ENCODE measurements at regions not wholly inside any gene's neighbourhood (a gene's known extent, or its start where the extent isn't known, plus 50 kb on each side); places are given as distances from the start of the nearest gene placed in this dataset.
"Not testable (repeated sequence)": the region's sequence is repeated elsewhere in the genome, so short reads cannot be mapped to it uniquely, and the experiment has no call there.

- Histone ChIP-seq H3K27me3 (ENCODE audit: control insufficient read depth in 1 of 2, insufficient read depth in 2 of 2, low read length in 2 of 2) (no peaks in the 10 kb centered on the region), H3K36me3 (ENCODE audit: control insufficient read depth in 2 of 2, insufficient read depth in 2 of 2, low read length in 1 of 2) (no peaks in the 10 kb centered on the region), H3K27ac (ENCODE audit: low read depth in 2 of 2, low read length in 1 of 2) (no peak overlapping the region), H3K4me1 (ENCODE audit: control insufficient read depth in 2 of 2, insufficient read depth in 2 of 2, low read length in 1 of 2) (peaks cover 0 to 6% of the 10 kb centered on the region in 2 donors), H3K9me3 (ENCODE audit: control insufficient read depth in 2 of 2, insufficient read depth in 1 of 2, low read depth in 1 of 2, low read length in 1 of 2) (peaks cover 0 to 3% of the 10 kb centered on the region in 2 donors), H3K4me3 (ENCODE audit: low read depth in 1 of 2, low read length in 2 of 2) (no peak overlapping the region)
- WGBS, 2 donors: 93% methylated on average over 16 of the region's 16 CpGs
Observed at GRCh38 chr6:170008294-170008785, 256.9 kb downstream of the ERMARD start.

GRCh38 chr6:170007468-170008293, 256.3 kb downstream of the ERMARD start:
- Histone ChIP-seq H3K9me3 (ENCODE audit: control insufficient read depth in 2 of 2, insufficient read depth in 1 of 2, low read depth in 1 of 2, low read length in 1 of 2) (peaks cover 0 to 8% of the 10 kb centered on the region in 2 donors), H3K27ac (ENCODE audit: low read depth in 2 of 2, low read length in 1 of 2) (no peak overlapping the region), H3K27me3 (ENCODE audit: control insufficient read depth in 1 of 2, insufficient read depth in 2 of 2, low read length in 2 of 2) (no peaks in the 10 kb centered on the region), H3K4me3 (ENCODE audit: low read depth in 1 of 2, low read length in 2 of 2) (no peak overlapping the region), H3K36me3 (ENCODE audit: control insufficient read depth in 2 of 2, insufficient read depth in 2 of 2, low read length in 1 of 2) (no peaks in the 10 kb centered on the region), H3K4me1 (ENCODE audit: control insufficient read depth in 2 of 2, insufficient read depth in 2 of 2, low read length in 1 of 2) (peaks cover 0 to 6% of the 10 kb centered on the region in 2 donors)
- WGBS, 2 donors: 78 to 82% methylated on average over 17 of the region's 17 CpGs

- H3K27me3 ChIP-seq (ENCODE audit: control insufficient read depth in 1 of 2, insufficient read depth in 2 of 2, low read length in 2 of 2): no peaks in the 10 kb centered on the region
- no peaks in the 10 kb centered on the region for H3K36me3 ChIP-seq (ENCODE audit: control insufficient read depth in 2 of 2, insufficient read depth in 2 of 2, low read length in 1 of 2)
- 59 to 68% methylated on average over 19 of the region's 19 CpGs for WGBS, 2 donors
Observed at GRCh38 chr6:170006900-170007467, 255.6 kb downstream of the ERMARD start.

GRCh38 chr6:170006071-170006899, 254.9 kb downstream of the ERMARD start:
- H3K4me3 ChIP-seq (ENCODE audit: low read depth in 1 of 2, low read length in 2 of 2): no peak overlapping the region
- peaks cover 0 to 6% of the 10 kb centered on the region in 2 donors for H3K4me1 ChIP-seq (ENCODE audit: control insufficient read depth in 2 of 2, insufficient read depth in 2 of 2, low read length in 1 of 2)
- H3K9me3 ChIP-seq (ENCODE audit: control insufficient read depth in 2 of 2, insufficient read depth in 1 of 2, low read depth in 1 of 2, low read length in 1 of 2): peaks cover 0 to 8% of the 10 kb centered on the region in 2 donors
- H3K27ac ChIP-seq (ENCODE audit: low read depth in 2 of 2, low read length in 1 of 2): no peak overlapping the region
- WGBS, 2 donors: 88 to 89% methylated on average over 7 of the region's 7 CpGs
- no peaks in the 10 kb centered on the region for H3K36me3 ChIP-seq (ENCODE audit: control insufficient read depth in 2 of 2, insufficient read depth in 2 of 2, low read length in 1 of 2)
- H3K27me3 ChIP-seq (ENCODE audit: control insufficient read depth in 1 of 2, insufficient read depth in 2 of 2, low read length in 2 of 2): no peaks in the 10 kb centered on the region

More at GRCh38 chr6:170006900-170007467, 255.6 kb downstream of the ERMARD start:
- Histone ChIP-seq H3K4me1 (ENCODE audit: control insufficient read depth in 2 of 2, insufficient read depth in 2 of 2, low read length in 1 of 2) (peaks cover 0 to 6% of the 10 kb centered on the region in 2 donors), H3K27ac (ENCODE audit: low read depth in 2 of 2, low read length in 1 of 2) (no peak overlapping the region), H3K9me3 (ENCODE audit: control insufficient read depth in 2 of 2, insufficient read depth in 1 of 2, low read depth in 1 of 2, low read length in 1 of 2) (peaks cover 0 to 8% of the 10 kb centered on the region in 2 donors), H3K4me3 (ENCODE audit: low read depth in 1 of 2, low read length in 2 of 2) (no peak overlapping the region)

- no peak overlapping the region for H3K27ac ChIP-seq (ENCODE audit: low read depth in 2 of 2, low read length in 1 of 2)
- peaks cover 0 to 8% of the 10 kb centered on the region in 2 donors for H3K9me3 ChIP-seq (ENCODE audit: control insufficient read depth in 2 of 2, insufficient read depth in 1 of 2, low read depth in 1 of 2, low read length in 1 of 2)
- no peaks in the 10 kb centered on the region for H3K27me3 ChIP-seq (ENCODE audit: control insufficient read depth in 1 of 2, insufficient read depth in 2 of 2, low read length in 2 of 2)
- H3K4me3 ChIP-seq (ENCODE audit: low read depth in 1 of 2, low read length in 2 of 2): no peak overlapping the region
- no peaks in the 10 kb centered on the region for H3K36me3 ChIP-seq (ENCODE audit: control insufficient read depth in 2 of 2, insufficient read depth in 2 of 2, low read length in 1 of 2)
- peaks cover 0 to 2% of the 10 kb centered on the region in 2 donors for H3K4me1 ChIP-seq (ENCODE audit: control insufficient read depth in 2 of 2, insufficient read depth in 2 of 2, low read length in 1 of 2)
Observed at GRCh38 chr6:170005665-170006064, 254.2 kb downstream of the ERMARD start.

- 78% methylated on average over 5 of the region's 5 CpGs for WGBS, 2 donors
- no peaks in the 10 kb centered on the region for H3K27me3 ChIP-seq (ENCODE audit: control insufficient read depth in 1 of 2, insufficient read depth in 2 of 2, low read length in 2 of 2)
- H3K36me3 ChIP-seq (ENCODE audit: control insufficient read depth in 2 of 2, insufficient read depth in 2 of 2, low read length in 1 of 2): no peaks in the 10 kb centered on the region
- no peaks in the 10 kb centered on the region for H3K4me1 ChIP-seq (ENCODE audit: control insufficient read depth in 2 of 2, insufficient read depth in 2 of 2, low read length in 1 of 2)
- no peak overlapping the region for H3K27ac ChIP-seq (ENCODE audit: low read depth in 2 of 2, low read length in 1 of 2)
- H3K9me3 ChIP-seq (ENCODE audit: control insufficient read depth in 2 of 2, insufficient read depth in 1 of 2, low read depth in 1 of 2, low read length in 1 of 2): peaks cover 0 to 8% of the 10 kb centered on the region in 2 donors
- no peak overlapping the region for H3K4me3 ChIP-seq (ENCODE audit: low read depth in 1 of 2, low read length in 2 of 2)
Observed at GRCh38 chr6:170004585-170005210, 253.3 kb downstream of the ERMARD start.

- Histone ChIP-seq H3K4me1 (ENCODE audit: control insufficient read depth in 2 of 2, insufficient read depth in 2 of 2, low read length in 1 of 2) (no peaks in the 10 kb centered on the region), H3K27ac (ENCODE audit: low read depth in 2 of 2, low read length in 1 of 2) (no peak overlapping the region), H3K36me3 (ENCODE audit: control insufficient read depth in 2 of 2, insufficient read depth in 2 of 2, low read length in 1 of 2) (no peaks in the 10 kb centered on the region), H3K4me3 (ENCODE audit: low read depth in 1 of 2, low read length in 2 of 2) (no peak overlapping the region), H3K9me3 (ENCODE audit: control insufficient read depth in 2 of 2, insufficient read depth in 1 of 2, low read depth in 1 of 2, low read length in 1 of 2) (peaks cover 0 to 8% of the 10 kb centered on the region in 2 donors), H3K27me3 (ENCODE audit: control insufficient read depth in 1 of 2, insufficient read depth in 2 of 2, low read length in 2 of 2) (no peaks in the 10 kb centered on the region)
- 36 to 45% methylated on average over 1 of the region's 1 CpG for WGBS, 2 donors
Observed at GRCh38 chr6:170003451-170004160, 252.2 kb downstream of the ERMARD start.

- Histone ChIP-seq H3K27ac (ENCODE audit: low read depth in 2 of 2, low read length in 1 of 2) (no peak overlapping the region), H3K36me3 (ENCODE audit: control insufficient read depth in 2 of 2, insufficient read depth in 2 of 2, low read length in 1 of 2) (no peaks in the 10 kb centered on the region), H3K27me3 (ENCODE audit: control insufficient read depth in 1 of 2, insufficient read depth in 2 of 2, low read length in 2 of 2) (no peaks in the 10 kb centered on the region), H3K4me3 (ENCODE audit: low read depth in 1 of 2, low read length in 2 of 2) (no peak overlapping the region), H3K9me3 (ENCODE audit: control insufficient read depth in 2 of 2, insufficient read depth in 1 of 2, low read depth in 1 of 2, low read length in 1 of 2) (peaks cover 0 to 8% of the 10 kb centered on the region in 2 donors), H3K4me1 (ENCODE audit: control insufficient read depth in 2 of 2, insufficient read depth in 2 of 2, low read length in 1 of 2) (peaks cover 0 to 2% of the 10 kb centered on the region in 2 donors)
- WGBS, 2 donors: 88 to 90% methylated on average over 3 of the region's 3 CpGs
Observed at GRCh38 chr6:170003027-170003426, 251.6 kb downstream of the ERMARD start.

GRCh38 chr6:170001782-170002181, 250.4 kb downstream of the ERMARD start:
- not testable (repeated sequence) for H3K27ac ChIP-seq (ENCODE audit: low read depth in 2 of 2, low read length in 1 of 2); H3K27me3 ChIP-seq (ENCODE audit: control insufficient read depth in 1 of 2, insufficient read depth in 2 of 2, low read length in 2 of 2); H3K36me3 ChIP-seq (ENCODE audit: control insufficient read depth in 2 of 2, insufficient read depth in 2 of 2, low read length in 1 of 2); H3K4me1 ChIP-seq (ENCODE audit: control insufficient read depth in 2 of 2, insufficient read depth in 2 of 2, low read length in 1 of 2); H3K4me3 ChIP-seq (ENCODE audit: low read depth in 1 of 2, low read length in 2 of 2); H3K9me3 ChIP-seq (ENCODE audit: control insufficient read depth in 2 of 2, insufficient read depth in 1 of 2, low read depth in 1 of 2, low read length in 1 of 2)

Measured in esophagus (tissue), 2 donors.